ENCODE measurements at regions not wholly inside any gene's neighbourhood (a gene's known extent, or its start where the extent isn't known, plus 50 kb on each side); places are given as distances from the start of the nearest gene placed in this dataset.

GRCh38 chr7:119197172-119197876 lies 972.8 kb downstream of the ANKRD7 start:
- TF ChIP-seq POLR2A (IDR thresholded peaks at IDR 0.05) (no peak), EP300 (IDR thresholded peaks at IDR 0.05) (no peak), POLR2AphosphoS5 (IDR thresholded peaks at IDR 0.05) (no peak)
- TF ChIP-seq, protein P1, sequence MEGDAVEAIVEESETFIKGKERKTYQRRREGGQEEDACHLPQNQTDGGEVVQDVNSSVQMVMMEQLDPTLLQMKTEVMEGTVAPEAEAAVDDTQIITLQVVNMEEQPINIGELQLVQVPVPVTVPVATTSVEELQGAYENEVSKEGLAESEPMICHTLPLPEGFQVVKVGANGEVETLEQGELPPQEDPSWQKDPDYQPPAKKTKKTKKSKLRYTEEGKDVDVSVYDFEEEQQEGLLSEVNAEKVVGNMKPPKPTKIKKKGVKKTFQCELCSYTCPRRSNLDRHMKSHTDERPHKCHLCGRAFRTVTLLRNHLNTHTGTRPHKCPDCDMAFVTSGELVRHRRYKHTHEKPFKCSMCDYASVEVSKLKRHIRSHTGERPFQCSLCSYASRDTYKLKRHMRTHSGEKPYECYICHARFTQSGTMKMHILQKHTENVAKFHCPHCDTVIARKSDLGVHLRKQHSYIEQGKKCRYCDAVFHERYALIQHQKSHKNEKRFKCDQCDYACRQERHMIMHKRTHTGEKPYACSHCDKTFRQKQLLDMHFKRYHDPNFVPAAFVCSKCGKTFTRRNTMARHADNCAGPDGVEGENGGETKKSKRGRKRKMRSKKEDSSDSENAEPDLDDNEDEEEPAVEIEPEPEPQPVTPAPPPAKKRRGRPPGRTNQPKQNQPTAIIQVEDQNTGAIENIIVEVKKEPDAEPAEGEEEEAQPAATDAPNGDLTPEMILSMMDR (IDR thresholded peaks at IDR 0.05), result no peak
- Histone ChIP-seq H3K4me3 (no peak overlapping the region), H3K36me3 (no peaks in the 10 kb centered on the region), H3K27ac (no peak overlapping the region), H3K4me1 (peaks cover 3% of the 10 kb centered on the region), H3K27me3 (no peaks in the 10 kb centered on the region), H3K9me3 (no peaks in the 10 kb centered on the region)
- WGBS, result 61% methylated on average over 8 of the region's 9 CpGs
- no peak for DNase-seq (ENCODE audit: low spot score in 2 of 2)

GRCh38 chr7:119197877-119198527 lies 973.5 kb downstream of the ANKRD7 start:
- Histone ChIP-seq H3K4me3 (no peak overlapping the region), H3K36me3 (no peaks in the 10 kb centered on the region), H3K9me3 (no peaks in the 10 kb centered on the region), H3K27me3 (no peaks in the 10 kb centered on the region), H3K4me1 (peaks cover 3% of the 10 kb centered on the region), H3K27ac (no peak overlapping the region)
- 18% methylated on average over 8 of the region's 8 CpGs for WGBS
- DNase-seq (ENCODE audit: low spot score in 2 of 2), result no peak
- no peak for TF ChIP-seq POLR2A (IDR thresholded peaks at IDR 0.05)
- TF ChIP-seq, protein P1 (IDR thresholded peaks at IDR 0.05), result peak; percentile 19 to 71

GRCh38 chr7:119219663-119220062 lies 995.2 kb downstream of the ANKRD7 start:
- H3K27ac ChIP-seq, result no peak overlapping the region
- DNase-seq (ENCODE audit: low spot score in 2 of 2), result no peak
- 91% methylated on average over 3 of the region's 3 CpGs for WGBS
- TF ChIP-seq POLR2A (IDR thresholded peaks at IDR 0.05) (no peak), POLR2AphosphoS5 (IDR thresholded peaks at IDR 0.05) (no peak), EP300 (IDR thresholded peaks at IDR 0.05) (no peak)
- TF ChIP-seq, protein P1 (IDR thresholded peaks at IDR 0.05), result no peak
- H3K36me3 ChIP-seq, result no peaks in the 10 kb centered on the region
- peaks cover 3% of the 10 kb centered on the region for H3K9me3 ChIP-seq
- H3K4me3 ChIP-seq, result no peak overlapping the region
- no peaks in the 10 kb centered on the region for H3K27me3 ChIP-seq
- no peaks in the 10 kb centered on the region for H3K4me1 ChIP-seq

DNA sequence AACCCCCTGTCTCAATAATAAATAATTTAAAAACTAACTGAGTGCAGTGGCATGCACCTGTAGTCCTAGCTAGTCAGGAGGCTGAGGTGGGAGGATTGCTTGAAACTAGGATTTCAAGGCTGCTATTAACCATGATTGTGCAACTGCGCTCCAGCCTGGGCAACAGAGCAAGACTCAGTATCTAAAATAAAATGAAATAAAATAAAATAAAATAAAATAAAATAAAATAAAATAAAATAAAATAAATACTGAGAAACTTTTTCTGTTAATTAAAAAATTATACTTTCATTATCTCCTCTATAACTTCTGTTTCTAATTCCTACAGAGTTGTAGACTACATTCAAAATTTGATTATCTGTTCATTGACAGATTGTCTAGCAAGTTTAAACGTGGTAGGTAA lies 999.4 kb downstream of the ANKRD7 start:
- Histone ChIP-seq H3K27ac (no peak overlapping the region), H3K9me3 (no peaks in the 10 kb centered on the region), H3K36me3 (no peaks in the 10 kb centered on the region), H3K27me3 (no peaks in the 10 kb centered on the region), H3K4me3 (no peak overlapping the region), H3K4me1 (no peaks in the 10 kb centered on the region)
- WGBS, result 65% methylated on average over 2 of the region's 2 CpGs
- TF ChIP-seq POLR2AphosphoS5 (IDR thresholded peaks at IDR 0.05), result no peak
- TF ChIP-seq, protein P1 (IDR thresholded peaks at IDR 0.05), result no peak
- no peak for TF ChIP-seq POLR2A (IDR thresholded peaks at IDR 0.05)
- TF ChIP-seq EP300 (IDR thresholded peaks at IDR 0.05), result no peak
- DNase-seq (ENCODE audit: low spot score in 2 of 2), result no peak

GRCh38 chr7:119228482-119228881 lies 1004.0 kb downstream of the ANKRD7 start:
- H3K4me3 ChIP-seq, result no peak overlapping the region
- no peak for DNase-seq (ENCODE audit: low spot score in 2 of 2)
- no peak for TF ChIP-seq POLR2AphosphoS5 (IDR thresholded peaks at IDR 0.05)
- no peak for TF ChIP-seq EP300 (IDR thresholded peaks at IDR 0.05)
- TF ChIP-seq, protein P1 (IDR thresholded peaks at IDR 0.05), result no peak
- no peak for TF ChIP-seq POLR2A (IDR thresholded peaks at IDR 0.05)
- no peaks in the 10 kb centered on the region for H3K9me3 ChIP-seq
- no peaks in the 10 kb centered on the region for H3K4me1 ChIP-seq
- H3K27ac ChIP-seq, result no peak overlapping the region
- WGBS, result 76% methylated on average over 1 of the region's 1 CpG
- no peaks in the 10 kb centered on the region for H3K36me3 ChIP-seq
- no peaks in the 10 kb centered on the region for H3K27me3 ChIP-seq
